Neuron (in vitro differentiated cells): ENCODE measurements at regions not wholly inside any gene's neighbourhood (a gene's known extent, or its start where the extent isn't known, plus 50 kb on each side); places are given as distances from the start of the nearest gene placed in this dataset.
"Not testable (repeated sequence)": the region's sequence is repeated elsewhere in the genome, so short reads cannot be mapped to it uniquely, and the experiment has no call there.

Experiments
- H2AFZ ChIP-seq: one replicate; pipeline ENCODE4 v1.6.1; 2013; ENCODE audit warnings: low read depth, mild to moderate bottlenecking, inconsistent platforms, low read length, moderate library complexity
- H3K27me3 ChIP-seq: one replicate; pipeline ENCODE4 v1.6.1; 2013; ENCODE audit warnings: low read length; ENCODE audit not compliant: insufficient read depth
- H3K36me3 ChIP-seq: one replicate; pipeline ENCODE4 v1.6.1; 2013; ENCODE audit warnings: low read length; ENCODE audit not compliant: insufficient read depth
- H3K4me1 ChIP-seq: one replicate; pipeline ENCODE4 v1.6.1; 2013; ENCODE audit warnings: low read length; ENCODE audit not compliant: insufficient read depth
- H3K4me3 ChIP-seq: 2 replicates; pipeline ENCODE4 v1.5.1; 2013; ENCODE audit warnings: mild to moderate bottlenecking, low read length, moderate library complexity
- H3K9me3 ChIP-seq: one replicate; pipeline ENCODE4 v1.6.1; 2013; ENCODE audit warnings: low read length

DNA sequence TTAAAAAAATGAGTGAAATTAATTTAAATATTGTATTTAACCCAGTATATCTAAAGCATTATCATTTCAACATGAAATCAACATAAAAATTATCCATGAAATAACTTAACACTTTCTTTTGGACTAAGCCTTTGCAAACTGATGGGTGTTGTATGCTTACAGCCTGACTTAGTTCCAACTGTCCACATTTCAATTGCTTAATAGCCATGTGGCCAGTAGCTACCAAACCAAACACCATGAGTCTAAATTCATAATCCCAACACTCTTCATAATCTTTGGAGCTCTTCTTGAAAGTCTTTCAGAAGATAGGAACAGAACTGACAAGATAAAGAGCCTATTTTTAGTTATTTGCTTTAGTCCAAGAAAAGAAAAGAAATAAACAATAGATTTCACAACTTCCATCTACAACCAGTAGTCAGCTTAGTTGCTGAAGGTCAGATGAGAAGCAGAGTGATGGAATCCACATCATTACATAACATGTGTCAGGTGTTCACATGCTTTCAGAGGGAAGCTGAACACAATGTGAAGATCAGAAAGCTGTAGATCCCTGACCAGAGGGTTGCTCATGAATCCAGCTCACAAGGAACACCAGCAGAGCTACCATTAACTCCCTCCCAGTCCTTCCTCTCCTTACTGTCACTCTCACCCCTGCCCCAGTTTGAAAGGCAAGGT lies 144.0 kb upstream of the ZNF648 start:
- Histone ChIP-seq H3K4me1 (no peaks in the 10 kb centered on the region), H3K27me3 (no peaks in the 10 kb centered on the region), H3K4me3 (no peak overlapping the region), H2AFZ (no peak overlapping the region), H3K9me3 (no peaks in the 10 kb centered on the region), H3K36me3 (no peaks in the 10 kb centered on the region)

GRCh38 chr1:182203191-182203875 lies 141.8 kb upstream of the ZNF648 start:
- H3K27me3 ChIP-seq: no peaks in the 10 kb centered on the region
- H3K9me3 ChIP-seq: no peaks in the 10 kb centered on the region
- no peak overlapping the region for H2AFZ ChIP-seq
- H3K36me3 ChIP-seq: no peaks in the 10 kb centered on the region
- no peaks in the 10 kb centered on the region for H3K4me1 ChIP-seq
- no peak overlapping the region for H3K4me3 ChIP-seq

GRCh38 chr1:182201490-182201889 lies 140.0 kb upstream of the ZNF648 start:
- H3K27me3 ChIP-seq, H3K4me3 ChIP-seq, H3K9me3 ChIP-seq, H3K36me3 ChIP-seq, H3K4me1 ChIP-seq, H2AFZ ChIP-seq: not testable (repeated sequence)

- H3K27me3 ChIP-seq: no peaks in the 10 kb centered on the region
- no peak overlapping the region for H3K4me3 ChIP-seq
- no peak overlapping the region for H2AFZ ChIP-seq
- no peaks in the 10 kb centered on the region for H3K36me3 ChIP-seq
- H3K4me1 ChIP-seq: no peaks in the 10 kb centered on the region
- no peaks in the 10 kb centered on the region for H3K9me3 ChIP-seq
These were observed 138.7 kb upstream of the ZNF648 start for GRCh38 chr1:182200025-182200812.

GRCh38 chr1:182198006-182198605 lies 136.6 kb upstream of the ZNF648 start:
- no peaks in the 10 kb centered on the region for H3K36me3 ChIP-seq
- no peak overlapping the region for H2AFZ ChIP-seq
- H3K27me3 ChIP-seq: no peaks in the 10 kb centered on the region
- no peaks in the 10 kb centered on the region for H3K9me3 ChIP-seq
- no peak overlapping the region for H3K4me3 ChIP-seq
- no peaks in the 10 kb centered on the region for H3K4me1 ChIP-seq

- Histone ChIP-seq H3K4me3 (no peak overlapping the region), H3K27me3 (no peaks in the 10 kb centered on the region), H2AFZ (no peak overlapping the region), H3K4me1 (no peaks in the 10 kb centered on the region), H3K9me3 (no peaks in the 10 kb centered on the region), H3K36me3 (no peaks in the 10 kb centered on the region)
These were observed 135.7 kb upstream of the ZNF648 start for GRCh38 chr1:182196897-182197870.

DNA sequence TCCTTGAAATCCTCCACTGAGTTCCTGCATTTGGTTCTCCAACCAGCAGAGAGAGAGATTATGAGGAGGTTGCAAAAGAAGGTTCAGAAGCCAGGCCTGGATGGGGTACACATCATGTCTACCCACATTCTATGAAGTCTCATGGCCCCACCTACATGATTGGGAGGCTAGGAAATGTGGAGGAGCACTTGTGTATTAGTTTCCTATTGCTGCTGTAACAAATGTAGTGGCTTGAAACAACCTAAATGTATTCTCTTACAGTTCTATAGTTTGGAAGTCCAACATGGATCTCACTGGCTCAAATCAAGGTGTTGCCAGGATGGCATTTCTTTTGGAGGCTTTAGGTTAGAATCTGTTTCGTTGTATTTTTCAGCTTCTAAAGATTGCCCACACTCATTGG lies 134.2 kb upstream of the ZNF648 start:
- Histone ChIP-seq H3K4me1 (no peaks in the 10 kb centered on the region), H3K9me3 (no peaks in the 10 kb centered on the region), H3K36me3 (no peaks in the 10 kb centered on the region), H3K27me3 (no peaks in the 10 kb centered on the region), H2AFZ (no peak overlapping the region), H3K4me3 (no peak overlapping the region)

- Histone ChIP-seq H2AFZ (no peak overlapping the region), H3K4me1 (no peaks in the 10 kb centered on the region), H3K9me3 (no peaks in the 10 kb centered on the region), H3K36me3 (no peaks in the 10 kb centered on the region), H3K27me3 (no peaks in the 10 kb centered on the region), H3K4me3 (no peak overlapping the region)
These were observed 132.5 kb upstream of the ZNF648 start for GRCh38 chr1:182193908-182194550.

- H3K27me3 ChIP-seq: no peaks in the 10 kb centered on the region
These were observed 131.5 kb upstream of the ZNF648 start for GRCh38 chr1:182192966-182193365.

GRCh38 chr1:182192215-182192614 lies 130.7 kb upstream of the ZNF648 start:
- no peak overlapping the region for H3K4me3 ChIP-seq
- H2AFZ ChIP-seq: no peak overlapping the region
- no peaks in the 10 kb centered on the region for H3K9me3 ChIP-seq
- no peaks in the 10 kb centered on the region for H3K4me1 ChIP-seq
- H3K36me3 ChIP-seq: no peaks in the 10 kb centered on the region
- H3K27me3 ChIP-seq: no peaks in the 10 kb centered on the region

More at GRCh38 chr1:182192966-182193365, 131.5 kb upstream of the ZNF648 start:
- Histone ChIP-seq H3K4me1 (no peaks in the 10 kb centered on the region), H3K4me3 (no peak overlapping the region), H3K9me3 (no peaks in the 10 kb centered on the region), H2AFZ (no peak overlapping the region), H3K36me3 (no peaks in the 10 kb centered on the region)

GRCh38 chr1:182191381-182192115 lies 130.0 kb upstream of the ZNF648 start:
- H3K4me1 ChIP-seq: peaks cover 4% of the 10 kb centered on the region
- H2AFZ ChIP-seq: no peak overlapping the region
- no peaks in the 10 kb centered on the region for H3K36me3 ChIP-seq
- no peak overlapping the region for H3K4me3 ChIP-seq
- H3K27me3 ChIP-seq: no peaks in the 10 kb centered on the region
- H3K9me3 ChIP-seq: no peaks in the 10 kb centered on the region
